ENCODE measurements at regions not wholly inside any gene's neighbourhood (a gene's known extent, or its start where the extent isn't known, plus 50 kb on each side); places are given as distances from the start of the nearest gene placed in this dataset.

DNA sequence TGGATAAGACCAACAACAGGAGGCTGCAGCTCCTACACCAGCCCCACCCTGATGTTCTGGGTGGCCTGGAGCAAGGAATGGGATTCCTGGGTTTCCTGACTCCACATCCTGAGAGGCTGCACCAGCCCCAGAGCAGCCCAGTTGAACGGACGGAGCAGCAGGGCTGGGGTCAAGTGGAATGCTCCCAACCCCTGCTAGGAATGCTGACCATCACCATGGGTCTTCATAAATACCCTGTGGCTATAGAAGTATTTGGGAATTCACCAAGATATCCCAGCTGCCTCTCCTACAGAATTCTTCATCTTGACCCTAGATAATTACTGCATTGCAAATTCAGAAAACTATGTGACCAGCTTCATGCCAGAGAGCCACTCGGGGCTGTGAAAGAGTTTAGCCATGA, 180.3 kb downstream of the THBS2 start:
- H3K9me3 ChIP-seq = no peaks in the 10 kb centered on the region
- TF ChIP-seq, protein P1, sequence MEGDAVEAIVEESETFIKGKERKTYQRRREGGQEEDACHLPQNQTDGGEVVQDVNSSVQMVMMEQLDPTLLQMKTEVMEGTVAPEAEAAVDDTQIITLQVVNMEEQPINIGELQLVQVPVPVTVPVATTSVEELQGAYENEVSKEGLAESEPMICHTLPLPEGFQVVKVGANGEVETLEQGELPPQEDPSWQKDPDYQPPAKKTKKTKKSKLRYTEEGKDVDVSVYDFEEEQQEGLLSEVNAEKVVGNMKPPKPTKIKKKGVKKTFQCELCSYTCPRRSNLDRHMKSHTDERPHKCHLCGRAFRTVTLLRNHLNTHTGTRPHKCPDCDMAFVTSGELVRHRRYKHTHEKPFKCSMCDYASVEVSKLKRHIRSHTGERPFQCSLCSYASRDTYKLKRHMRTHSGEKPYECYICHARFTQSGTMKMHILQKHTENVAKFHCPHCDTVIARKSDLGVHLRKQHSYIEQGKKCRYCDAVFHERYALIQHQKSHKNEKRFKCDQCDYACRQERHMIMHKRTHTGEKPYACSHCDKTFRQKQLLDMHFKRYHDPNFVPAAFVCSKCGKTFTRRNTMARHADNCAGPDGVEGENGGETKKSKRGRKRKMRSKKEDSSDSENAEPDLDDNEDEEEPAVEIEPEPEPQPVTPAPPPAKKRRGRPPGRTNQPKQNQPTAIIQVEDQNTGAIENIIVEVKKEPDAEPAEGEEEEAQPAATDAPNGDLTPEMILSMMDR (IDR thresholded peaks at IDR 0.05) = no peak
- TF ChIP-seq POLR2A (IDR thresholded peaks at IDR 0.05) = no peak
- H3K27me3 ChIP-seq = no peaks in the 10 kb centered on the region
- 44 to 55% methylated on average over 3 of the region's 3 CpGs for WGBS, 2 donors
- DNase-seq (no peak), ATAC-seq (no peak)
- no peaks in the 10 kb centered on the region for H3K36me3 ChIP-seq (replicated peaks in 1 of 2; ENCODE audit: insufficient read depth in 1 of 2, low read depth in 2 of 2)
- H3K4me3 ChIP-seq = no peak overlapping the region
- intact Hi-C loops (cut with DNase I) = no loop called here
- no peaks in the 10 kb centered on the region for H3K4me1 ChIP-seq
- H3K27ac ChIP-seq = no peak overlapping the region

DNA sequence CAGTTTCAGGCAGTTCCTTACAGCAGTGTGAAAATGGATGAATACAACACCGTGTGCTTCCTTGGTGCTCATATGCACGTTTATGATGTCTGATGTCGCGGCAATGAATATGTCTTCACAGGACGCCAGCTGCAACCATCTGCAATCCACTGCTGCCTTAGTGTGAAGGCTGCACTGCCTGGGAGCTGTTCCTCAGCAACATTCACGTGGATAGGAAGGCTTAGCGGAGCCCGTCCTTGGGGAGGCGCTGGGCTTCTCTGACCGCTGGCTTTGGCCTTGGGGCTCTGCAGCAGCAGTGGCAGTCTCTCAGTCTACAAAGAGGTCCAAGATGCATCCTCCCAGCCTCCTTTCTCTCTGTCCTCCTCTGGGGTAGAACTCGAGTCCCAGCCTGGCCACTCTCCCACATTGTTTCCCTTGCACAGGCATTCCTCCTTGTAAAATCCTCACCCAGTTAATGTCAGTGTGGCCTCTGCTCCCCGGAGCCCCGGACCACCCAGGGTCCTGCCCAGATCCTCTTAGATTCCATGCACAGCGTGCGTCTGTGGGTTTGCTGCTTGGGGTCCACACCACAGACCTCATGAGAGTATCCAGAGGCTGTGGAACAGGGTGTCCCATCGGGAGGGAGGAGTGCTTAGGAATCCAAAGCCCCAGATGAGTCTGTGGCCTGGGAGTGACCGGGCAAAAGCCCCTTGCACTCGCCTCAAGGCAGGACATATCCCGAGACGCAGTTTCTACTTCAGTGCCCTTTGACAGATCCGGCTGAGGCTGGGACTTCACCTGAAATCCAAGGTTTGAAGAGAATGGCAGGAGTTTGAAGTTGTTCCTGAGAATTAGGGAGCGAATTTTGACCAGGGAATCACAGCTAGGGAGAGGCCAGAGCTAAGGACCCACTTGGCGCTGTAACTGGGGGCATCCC, 181.3 kb downstream of the THBS2 start:
- no peaks in the 10 kb centered on the region for H3K36me3 ChIP-seq (replicated peaks in 1 of 2; ENCODE audit: insufficient read depth in 1 of 2, low read depth in 2 of 2)
- intact Hi-C loops (cut with DNase I) = no loop called here
- H3K27me3 ChIP-seq = no peaks in the 10 kb centered on the region
- no peak for TF ChIP-seq POLR2A (IDR thresholded peaks at IDR 0.05)
- TF ChIP-seq, protein P1 (IDR thresholded peaks at IDR 0.05) = no peak
- no peak overlapping the region for H3K27ac ChIP-seq
- no peak for DNase-seq
- 71 to 74% methylated on average over 19 to 23 of the region's 23 CpGs for WGBS, 2 donors
- ATAC-seq = no peak
- H3K4me3 ChIP-seq = no peak overlapping the region
- no peaks in the 10 kb centered on the region for H3K4me1 ChIP-seq
- H3K9me3 ChIP-seq = no peaks in the 10 kb centered on the region

DNA sequence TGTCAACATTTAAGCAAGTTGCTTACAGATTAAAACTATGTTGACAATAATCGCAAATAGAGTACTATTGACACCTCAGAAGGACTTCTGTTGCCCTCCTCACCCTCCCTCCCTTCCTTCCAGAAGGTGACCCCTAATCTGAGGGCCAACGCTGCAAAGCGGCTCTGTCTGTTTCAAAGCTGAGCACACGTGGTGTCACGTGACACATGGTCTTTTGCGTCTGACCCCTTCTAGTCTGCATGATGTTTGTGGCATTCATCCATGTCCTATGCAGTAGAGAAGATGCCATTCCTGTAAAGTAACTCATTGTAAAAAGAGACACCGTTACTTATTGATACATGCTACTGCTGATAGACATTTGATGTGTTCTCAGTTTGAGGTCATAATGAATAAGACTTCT, 182.3 kb downstream of the THBS2 start:
- no peak overlapping the region for H3K4me3 ChIP-seq
- H3K27me3 ChIP-seq = no peaks in the 10 kb centered on the region
- no peaks in the 10 kb centered on the region for H3K4me1 ChIP-seq
- TF ChIP-seq POLR2A (IDR thresholded peaks at IDR 0.05) = no peak
- TF ChIP-seq, protein P1 (IDR thresholded peaks at IDR 0.05) = no peak
- 64 to 78% methylated on average over 7 of the region's 7 CpGs for WGBS, 2 donors
- no peak for ATAC-seq
- intact Hi-C loops (cut with DNase I) = no loop called here
- no peaks in the 10 kb centered on the region for H3K9me3 ChIP-seq
- DNase-seq = no peak
- no peaks in the 10 kb centered on the region for H3K36me3 ChIP-seq (replicated peaks in 1 of 2; ENCODE audit: insufficient read depth in 1 of 2, low read depth in 2 of 2)
- H3K27ac ChIP-seq = no peak overlapping the region

DNA sequence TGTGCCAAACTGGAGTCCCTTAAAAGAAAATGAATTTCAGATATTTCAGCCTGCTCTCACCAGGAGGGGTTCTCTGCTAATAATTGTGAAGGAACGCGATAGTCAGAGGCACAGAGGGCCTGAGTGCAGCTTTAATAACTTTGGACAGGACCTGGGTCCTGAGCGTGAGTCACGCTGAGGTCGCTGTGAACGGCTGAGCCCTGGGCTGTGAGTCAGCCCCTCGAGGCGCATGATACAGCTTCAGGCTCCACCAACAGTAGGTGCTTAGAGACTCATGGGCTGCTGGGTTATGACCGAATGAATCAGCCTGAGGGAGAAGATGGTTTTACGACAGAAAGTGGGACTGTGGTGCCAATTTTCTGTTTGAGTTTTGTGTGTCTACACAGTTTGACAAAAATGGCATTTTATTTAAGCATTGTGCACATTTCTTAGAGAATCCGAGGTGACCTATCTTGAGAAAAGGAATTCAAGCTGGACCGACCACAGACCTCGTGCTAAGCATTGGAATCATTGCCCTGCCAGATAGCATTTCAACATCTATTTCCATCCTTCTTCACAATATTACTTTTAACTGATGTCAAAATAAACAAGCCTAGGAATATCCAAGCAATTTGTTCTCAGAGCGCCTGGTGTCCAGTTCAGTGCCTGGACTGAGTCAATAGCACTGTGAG, 183.0 kb downstream of the THBS2 start:
- DNase-seq (peak; percentile 22 to 67 (median 36)), ATAC-seq (peak; percentile 73)
- Histone ChIP-seq H3K36me3 (replicated peaks in 1 of 2; ENCODE audit: insufficient read depth in 1 of 2, low read depth in 2 of 2) (no peaks in the 10 kb centered on the region), H3K27me3 (no peaks in the 10 kb centered on the region), H3K4me3 (no peak overlapping the region), H3K27ac (no peak overlapping the region), H3K4me1 (no peaks in the 10 kb centered on the region), H3K9me3 (no peaks in the 10 kb centered on the region)
- WGBS, 2 donors = 67 to 70% methylated on average over 14 of the region's 14 CpGs
- no peak for TF ChIP-seq POLR2A (IDR thresholded peaks at IDR 0.05)
- TF ChIP-seq, protein P1 (IDR thresholded peaks at IDR 0.05) = no peak
- intact Hi-C loops (cut with DNase I) = no loop called here

Measured in body of pancreas (tissue), 4 donors.